GM19468 (cell line): ENCODE measurements at regions not wholly inside any gene's neighbourhood (a gene's known extent, or its start where the extent isn't known, plus 50 kb on each side); places are given as distances from the start of the nearest gene placed in this dataset.
"Not testable (repeated sequence)": the region's sequence is repeated elsewhere in the genome, so short reads cannot be mapped to it uniquely, and the experiment has no call there.

Experiments used
- ATAC-seq: cut with Tn5 transposase; IDR thresholded peaks from one replicate; pipeline ENCODE4 v1.9.1; 2021; ENCODE audit warnings: mild to moderate bottlenecking, moderate library complexity, moderate number of reproducible peaks; ENCODE audit not compliant: unreplicated experiment; ENCODE audit errors: extremely low read depth

DNA sequence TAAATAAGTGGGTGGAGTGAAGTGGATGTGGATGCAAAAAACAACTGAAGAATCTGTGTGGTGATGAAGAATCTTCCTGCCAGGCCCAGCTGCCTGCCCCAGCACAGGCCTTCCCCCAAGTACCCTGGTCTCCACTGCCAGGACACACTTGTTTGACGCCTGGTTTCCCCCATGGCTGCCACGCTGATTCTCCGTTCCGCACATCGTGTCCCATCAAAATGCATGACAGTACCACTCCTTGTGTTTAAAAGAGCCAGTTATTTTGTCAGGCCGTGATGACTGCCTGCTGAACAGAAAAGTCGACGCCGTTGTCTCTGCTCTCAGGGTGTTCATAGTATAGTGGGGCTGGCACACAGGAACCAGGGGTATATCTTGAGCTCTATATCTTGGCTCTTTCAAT is 50.3 kb upstream of the KYNU start:
- no peak for ATAC-seq

DNA sequence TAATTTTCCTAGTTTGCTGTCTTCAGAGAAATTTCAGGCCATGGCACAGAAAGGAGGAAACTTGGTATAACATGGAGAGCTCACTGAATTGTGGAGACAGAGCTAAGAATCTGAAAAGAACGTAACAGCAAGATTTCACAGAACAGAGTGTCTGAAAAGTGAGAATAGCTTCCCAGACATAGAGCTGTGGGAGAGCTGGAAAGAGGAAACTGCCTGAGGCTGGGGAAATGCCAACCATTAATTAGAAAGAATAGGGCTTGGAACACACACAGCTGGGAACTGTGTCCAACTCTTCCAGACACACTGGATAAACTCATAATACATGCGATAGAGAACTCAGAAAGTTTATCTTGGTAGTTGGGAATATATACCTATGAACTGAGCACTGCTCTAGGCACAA is 51.6 kb upstream of the KYNU start:
- ATAC-seq: no peak

DNA sequence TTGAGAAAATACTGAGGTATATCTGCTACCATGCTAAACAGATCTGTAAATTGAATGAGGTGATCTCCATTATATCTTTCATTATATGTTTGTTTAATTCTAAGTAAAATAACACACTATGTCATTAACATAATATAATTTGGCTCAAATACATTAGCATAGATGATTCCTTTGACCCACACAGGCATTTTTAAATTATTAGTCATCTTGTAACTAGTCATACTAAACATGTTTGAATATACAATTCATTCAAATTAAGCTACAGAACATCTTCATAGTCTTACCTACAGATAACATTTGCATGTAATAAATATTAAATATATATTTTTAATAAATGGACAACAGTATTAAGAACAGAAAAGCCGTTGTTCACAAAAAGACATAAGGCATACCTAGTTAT is 52.7 kb upstream of the KYNU start:
- no peak for ATAC-seq

DNA sequence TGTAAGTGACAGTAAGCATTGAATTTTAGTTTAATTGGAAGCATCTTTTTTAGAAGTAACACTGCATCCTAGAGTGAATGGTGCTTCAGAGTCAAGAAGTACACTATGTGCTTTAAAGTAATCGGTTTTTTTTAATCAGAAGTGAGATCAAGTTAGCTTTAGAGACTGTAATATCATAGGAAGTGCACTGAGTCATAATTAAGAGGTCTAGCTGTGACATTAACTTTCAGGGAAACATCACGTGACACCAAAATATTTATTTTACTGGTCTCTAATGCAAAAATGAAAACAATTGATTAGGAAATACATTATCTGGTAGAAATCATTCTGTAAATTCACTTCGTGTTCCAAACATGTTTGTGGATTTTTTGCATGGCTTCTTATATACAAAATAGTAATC is 55.3 kb upstream of the KYNU start:
- no peak for ATAC-seq

DNA sequence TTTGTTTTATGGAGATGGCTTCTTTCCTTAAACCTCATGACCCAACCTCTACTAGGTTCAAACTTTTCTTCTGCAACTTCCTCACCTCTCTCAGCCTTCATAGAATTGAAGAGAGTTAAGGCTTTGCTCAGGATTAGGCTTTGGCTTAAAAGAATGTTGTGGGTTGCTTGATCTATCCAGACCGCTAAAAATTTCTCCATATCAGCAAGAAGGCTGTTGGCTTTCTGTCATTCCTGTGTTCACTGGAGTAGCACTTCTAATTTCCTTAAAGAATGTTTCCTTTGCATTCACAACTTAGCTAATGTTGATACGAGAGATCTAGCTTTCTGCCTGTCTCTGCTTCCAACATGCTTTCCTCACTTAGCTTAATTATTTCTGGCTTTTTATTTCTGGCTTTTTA is 58.1 kb upstream of the KYNU start:
- ATAC-seq: no peak

DNA sequence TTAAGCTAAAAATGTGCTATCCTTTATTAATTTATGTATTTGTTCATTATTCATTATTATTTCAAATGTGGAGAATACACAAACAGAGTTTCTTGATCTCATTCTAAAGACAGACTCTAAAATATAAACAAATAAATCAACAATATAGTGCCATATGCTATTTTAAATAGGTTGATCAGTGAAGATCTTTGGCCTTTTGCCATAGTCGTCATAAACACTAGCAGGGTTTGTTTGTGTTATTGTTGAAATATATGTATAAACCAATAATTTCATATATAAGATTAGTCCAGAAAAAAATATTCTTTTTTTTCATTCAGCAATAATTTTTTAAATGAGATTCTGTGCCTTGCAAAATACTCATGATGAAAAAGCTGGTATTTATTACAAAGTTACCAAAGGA is 62.1 kb upstream of the KYNU start:
- ATAC-seq: no peak

DNA sequence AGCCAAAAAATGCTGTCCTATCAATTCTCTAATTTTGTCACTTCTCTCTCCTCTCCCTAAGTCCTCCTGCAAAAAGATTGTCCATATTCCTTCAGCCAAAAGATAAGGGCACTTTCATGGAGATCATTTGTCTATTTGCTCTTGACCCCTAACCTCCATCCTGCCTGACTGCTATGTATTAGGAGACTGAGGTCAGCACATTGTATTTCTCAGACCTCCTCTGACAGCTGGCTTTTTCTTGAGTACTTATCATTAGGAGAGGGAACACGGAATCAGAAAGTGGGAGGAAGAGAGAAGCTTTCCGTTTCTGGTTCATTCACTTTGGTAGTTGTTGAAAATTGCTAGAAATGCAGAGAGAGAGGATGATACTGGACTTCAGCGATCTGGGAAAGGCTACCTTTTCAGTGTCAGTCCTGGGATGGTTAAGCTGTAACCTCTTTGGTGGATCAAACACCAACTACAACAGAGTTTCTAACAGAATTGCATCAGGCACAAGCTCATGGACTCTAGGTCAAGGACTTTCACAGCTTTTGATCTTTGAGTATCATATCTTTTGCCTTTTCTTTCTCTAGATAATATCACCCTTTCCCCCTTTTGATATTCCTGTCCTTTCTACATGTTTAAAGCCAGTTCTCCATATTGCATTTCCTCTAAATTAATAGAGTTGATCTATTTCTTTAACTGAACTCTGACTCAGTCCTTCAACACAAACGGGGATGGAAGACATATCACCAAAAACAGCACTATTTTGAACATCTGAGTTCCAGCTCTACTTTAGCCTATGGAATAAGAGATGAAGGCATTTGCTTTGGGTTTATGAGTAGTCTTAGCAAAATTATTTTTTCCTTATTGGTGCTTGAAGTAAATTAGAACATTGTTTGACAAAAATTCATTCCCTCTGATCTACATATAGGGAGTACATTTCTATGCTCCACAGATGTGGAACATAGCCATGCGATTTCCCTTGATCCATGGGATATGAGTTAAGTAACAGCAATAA is 63.3 kb upstream of the KYNU start:
- ATAC-seq: no peak

DNA sequence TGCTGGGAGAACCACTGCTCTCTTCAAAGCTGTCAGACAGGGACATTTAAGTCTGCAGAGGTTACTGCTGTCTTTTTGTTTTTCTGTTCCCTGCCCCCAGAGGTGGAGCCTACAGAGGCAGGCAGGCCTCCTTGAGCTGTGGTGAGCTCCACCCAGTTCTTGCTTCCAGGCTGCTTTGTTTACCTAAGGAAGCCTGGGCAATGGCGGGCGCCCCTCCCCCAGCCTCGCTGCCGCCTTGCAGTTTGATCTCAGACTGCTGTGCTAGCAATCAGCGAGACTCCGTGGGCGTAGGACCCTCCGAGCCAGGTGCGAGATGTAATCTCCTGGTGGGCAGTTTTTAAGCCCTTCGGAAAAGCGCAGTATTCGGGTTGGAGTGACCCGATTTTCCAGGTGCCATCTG is 65.8 kb upstream of the KYNU start:
- not testable (repeated sequence) for ATAC-seq

DNA sequence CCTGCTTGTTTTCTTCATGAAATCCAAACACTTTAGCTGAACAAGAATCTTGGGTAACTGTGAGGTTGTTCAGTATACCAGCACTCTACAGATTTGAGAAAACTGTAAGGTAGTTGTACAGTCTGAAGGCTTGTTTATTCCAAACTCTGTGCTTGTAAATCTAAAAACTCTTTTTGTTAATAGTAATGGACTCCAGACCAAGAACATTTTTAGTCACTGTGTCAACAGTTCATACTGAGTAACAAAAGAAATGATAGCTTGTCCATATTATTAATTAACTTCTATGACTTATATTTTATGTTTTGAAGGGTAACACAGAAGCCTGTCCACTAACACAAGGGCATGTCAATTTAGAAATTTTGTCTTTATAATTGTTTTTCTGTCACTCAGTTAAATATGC is 72.2 kb upstream of the KYNU start:
- no peak for ATAC-seq

DNA sequence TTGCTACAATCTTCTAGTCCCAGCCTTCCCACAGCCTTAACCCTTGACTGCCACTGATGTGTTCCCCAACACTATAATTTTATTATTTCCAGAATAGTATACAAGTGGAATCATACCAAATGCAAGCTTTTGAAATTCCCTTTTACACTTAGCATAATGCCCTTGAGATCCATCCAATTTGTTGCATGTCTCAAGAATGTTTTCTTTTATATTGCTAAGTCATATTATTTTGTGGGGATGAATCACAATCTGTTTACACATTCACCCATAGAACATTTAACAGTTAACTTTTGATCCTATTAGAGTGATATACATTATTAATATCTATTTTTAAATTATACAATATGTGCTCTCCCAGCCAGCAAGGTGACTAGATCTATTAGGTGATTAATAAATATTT is 74.3 kb upstream of the KYNU start:
- ATAC-seq: no peak

DNA sequence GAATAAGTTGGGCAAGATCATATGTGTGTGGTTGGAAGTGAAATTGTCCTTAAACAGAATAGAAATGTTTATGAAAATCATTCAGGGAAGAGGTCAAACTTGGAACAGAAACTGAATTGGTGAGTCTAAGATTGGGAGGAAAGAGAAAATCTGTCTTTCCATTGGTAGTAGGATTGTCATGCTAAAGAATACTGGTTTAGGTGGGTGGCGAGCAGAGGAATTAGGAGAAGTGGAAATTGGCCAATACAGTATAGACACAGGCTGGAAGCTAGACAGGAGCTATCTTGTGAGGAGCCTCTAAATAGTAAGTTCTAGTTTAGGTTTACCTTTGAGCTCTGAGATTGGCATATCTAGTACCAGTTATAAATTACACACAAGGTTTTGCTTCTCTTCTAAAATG is 80.9 kb upstream of the KYNU start:
- no peak for ATAC-seq

DNA sequence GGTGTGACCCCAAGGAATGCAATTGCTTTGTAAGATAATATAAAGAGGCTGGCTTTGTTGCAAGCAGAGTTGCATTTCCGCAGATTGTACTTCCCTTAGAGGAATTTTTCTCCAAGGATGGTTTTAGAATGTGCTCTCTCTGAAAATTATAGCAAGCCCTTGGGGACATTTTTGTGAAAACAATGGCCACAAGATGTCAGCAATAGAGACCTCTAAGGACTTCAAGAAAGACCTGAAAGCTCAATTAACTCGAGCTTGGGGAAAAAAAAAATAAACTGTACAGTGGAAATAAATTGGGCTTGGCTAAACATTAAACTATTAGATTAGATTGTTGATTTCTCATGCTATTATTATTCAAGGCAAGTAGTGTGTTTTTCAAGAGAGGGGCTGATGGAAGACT is 81.3 kb upstream of the KYNU start:
- no peak for ATAC-seq

DNA sequence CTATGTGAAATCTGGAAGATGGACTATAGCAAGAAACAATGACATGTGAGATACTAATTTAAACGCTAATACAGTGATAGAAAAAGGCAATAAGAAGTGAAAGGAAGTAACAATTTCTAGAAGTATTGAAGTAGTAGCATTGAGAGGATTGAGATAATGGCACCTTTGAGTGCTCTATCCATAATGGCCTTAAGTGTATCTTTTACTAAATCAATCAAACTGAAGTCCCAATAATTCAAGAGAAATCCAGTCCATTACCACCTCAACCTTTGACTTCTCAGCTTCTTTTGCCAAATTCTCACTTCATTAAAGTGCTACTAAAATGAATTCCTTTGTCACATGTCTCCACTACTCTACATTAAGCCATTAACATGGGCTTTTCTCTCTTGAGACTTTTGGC is 82.6 kb upstream of the KYNU start:
- ATAC-seq: no peak

DNA sequence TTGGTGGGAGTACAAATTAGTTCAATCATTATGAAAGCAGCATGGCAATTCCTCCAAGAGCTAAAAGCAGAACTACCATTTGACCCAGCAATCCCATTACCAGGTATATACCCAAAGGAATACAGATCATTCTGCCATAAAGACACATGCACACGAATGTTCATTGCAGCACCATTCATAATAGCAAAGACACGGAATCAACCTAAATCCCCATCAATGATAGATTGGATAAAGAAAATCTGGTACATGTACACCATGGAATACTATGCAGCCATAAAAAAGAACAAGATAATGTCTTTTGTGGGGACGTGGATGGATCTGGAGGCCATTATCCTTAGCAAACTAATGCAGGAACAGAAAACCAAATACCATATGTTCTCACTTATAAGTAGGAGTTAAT is 85.1 kb upstream of the KYNU start:
- not testable (repeated sequence) for ATAC-seq

DNA sequence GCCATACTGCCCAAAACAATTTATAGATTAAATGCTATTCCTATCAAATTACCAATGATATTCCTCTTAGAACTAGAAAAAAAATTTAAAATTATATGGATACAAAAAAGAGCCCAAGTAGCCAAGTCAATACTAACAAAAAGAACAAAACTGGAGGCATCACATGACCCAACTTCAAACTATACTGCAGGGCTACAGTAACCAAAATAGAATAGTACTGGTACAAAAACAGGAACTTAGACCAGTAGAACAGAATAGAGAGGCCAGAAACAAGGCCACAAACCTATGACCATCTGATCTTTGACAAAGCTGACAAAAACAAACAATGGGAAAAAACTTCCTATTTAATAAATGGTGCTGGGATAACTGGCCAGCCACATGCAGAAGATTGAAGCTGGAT is 86.1 kb upstream of the KYNU start:
- no peak for ATAC-seq

DNA sequence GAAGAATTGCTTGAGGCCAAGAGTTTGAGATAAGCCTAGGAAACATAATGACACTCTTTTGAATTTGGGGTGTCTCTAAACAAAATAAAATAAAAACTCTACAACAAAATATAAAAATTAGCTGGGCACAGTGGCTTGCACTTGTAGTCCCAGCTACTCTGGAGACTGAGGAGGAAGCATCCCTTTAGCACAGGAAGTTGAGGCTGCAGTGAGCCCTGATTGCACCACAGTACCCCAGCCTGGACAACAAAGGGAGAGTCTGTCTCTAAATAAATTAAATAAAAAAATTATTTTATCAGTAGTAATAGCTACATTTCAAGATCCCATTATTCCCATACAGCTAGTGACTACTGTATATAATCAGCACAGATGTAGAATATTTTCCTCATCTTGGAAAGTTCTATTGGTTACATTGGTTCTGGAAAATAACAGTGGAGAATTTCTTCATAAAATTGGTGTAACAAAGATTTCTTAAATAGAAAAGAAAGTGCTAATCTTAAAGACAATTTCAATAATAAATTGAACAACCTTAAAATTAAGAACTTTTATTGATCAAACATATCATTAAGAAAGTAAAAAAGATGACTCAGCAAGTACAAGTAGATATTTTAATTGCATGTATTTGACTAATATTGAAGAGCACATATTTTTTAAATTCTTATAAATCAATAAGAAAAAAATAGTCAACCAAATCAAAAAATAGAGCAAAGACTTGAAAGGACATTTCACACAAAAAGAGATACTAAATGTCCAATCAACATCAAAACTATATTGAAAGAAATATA is 90.4 kb upstream of the KYNU start:
- ATAC-seq: no peak

DNA sequence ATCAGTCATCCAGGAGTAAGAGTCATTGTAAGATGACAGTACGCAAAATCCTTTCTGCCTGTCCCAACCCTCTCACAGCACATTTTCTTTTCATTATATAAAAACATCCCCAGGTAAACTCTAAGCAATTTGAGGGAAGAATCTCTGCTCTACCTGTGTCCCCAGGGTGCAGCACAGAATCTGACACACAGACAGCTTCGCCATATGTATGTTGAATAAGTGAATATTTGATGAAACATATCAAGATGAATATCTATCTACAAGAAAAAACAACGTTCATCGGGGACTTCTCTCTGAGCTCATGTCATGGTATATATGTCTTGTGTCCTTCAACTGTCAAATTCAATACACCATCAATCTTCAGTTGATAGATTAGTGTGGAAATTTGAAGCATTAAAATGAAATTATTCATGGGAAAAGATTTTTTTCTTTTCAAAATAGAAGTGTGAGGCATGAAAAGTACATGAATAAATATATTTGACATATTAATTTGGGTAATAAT is 94.5 kb upstream of the KYNU start:
- ATAC-seq: no peak

DNA sequence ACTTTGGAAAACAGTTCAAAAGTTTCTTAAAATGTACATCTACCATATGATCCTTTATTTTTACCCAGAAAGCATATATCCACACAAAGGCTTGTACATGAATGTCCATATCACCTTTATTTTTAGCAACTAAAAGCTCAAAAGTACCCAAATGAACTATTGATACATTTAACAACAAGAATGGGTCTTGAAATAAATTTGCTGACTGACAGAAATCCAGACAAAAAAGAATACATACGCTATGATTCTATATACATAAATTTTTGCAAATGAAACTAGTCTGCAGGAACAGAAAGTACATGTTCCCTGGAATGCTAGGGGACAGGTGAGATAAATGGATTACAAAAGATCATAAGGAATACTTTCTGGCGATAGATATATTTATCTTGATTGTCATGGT is 96.3 kb upstream of the KYNU start:
- no peak for ATAC-seq

DNA sequence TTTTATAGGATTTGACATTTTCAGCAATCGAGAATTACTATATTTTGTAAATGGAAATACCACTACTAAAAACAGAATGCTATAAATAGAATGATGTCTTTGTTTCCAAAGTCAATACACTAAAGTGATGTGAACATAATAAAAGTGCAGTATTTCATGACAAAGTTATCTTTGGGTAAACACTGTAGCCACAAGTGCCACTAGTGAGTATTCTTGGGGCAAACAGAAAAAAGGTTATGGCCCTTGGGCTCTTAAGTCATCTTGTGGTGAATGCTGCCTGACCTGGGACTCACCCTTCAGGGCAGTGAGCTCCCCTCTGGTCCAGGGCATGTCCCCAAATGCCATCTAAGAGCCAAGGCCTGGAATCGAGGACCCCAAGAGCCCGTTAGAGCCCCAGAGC is 99.2 kb upstream of the KYNU start:
- no peak for ATAC-seq

DNA sequence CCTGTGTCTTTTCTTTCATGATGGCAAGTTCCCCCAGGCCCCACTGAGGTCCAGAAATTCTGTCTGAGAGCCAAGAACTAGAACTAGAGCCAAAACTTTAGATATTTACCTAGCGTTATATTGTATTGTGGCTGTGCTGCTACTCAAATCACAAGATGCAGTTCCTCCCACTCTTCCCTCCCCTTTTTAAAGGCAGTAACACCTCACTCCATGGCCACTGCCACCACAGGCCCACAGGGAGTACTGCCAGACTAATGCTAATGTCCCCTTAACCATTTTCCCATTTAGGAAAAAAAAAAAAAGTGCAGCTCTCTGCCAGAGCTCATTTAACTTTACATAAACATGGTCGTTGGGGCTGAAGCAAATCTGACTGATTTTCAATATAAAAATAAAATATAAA is 99.7 kb upstream of the KYNU start:
- no peak for ATAC-seq

DNA sequence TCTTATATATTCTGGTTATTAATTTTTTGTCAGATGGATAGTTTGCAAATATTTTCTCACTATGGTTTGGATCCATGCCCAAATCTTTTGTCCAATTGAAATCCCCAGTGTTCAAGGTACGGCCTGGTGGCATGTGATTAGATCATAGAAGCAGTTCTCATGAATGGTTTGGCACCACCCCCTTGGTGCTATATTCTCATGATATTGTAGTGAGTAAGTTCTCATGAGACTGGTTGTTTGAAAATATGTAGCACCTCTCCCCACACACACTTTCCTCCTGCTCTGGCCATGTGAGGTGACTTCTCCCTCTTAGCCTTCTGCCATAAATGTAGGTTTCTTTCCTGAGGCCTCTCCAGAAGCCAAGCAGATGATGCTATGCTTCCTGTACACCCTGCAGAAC is 107.7 kb upstream of the KYNU start:
- no peak for ATAC-seq
